Transverse colon (tissue), 4 donors: ENCODE measurements at regions not wholly inside any gene's neighbourhood (a gene's known extent, or its start where the extent isn't known, plus 50 kb on each side); places are given as distances from the start of the nearest gene placed in this dataset.
"Not testable (repeated sequence)": the region's sequence is repeated elsewhere in the genome, so short reads cannot be mapped to it uniquely, and the experiment has no call there.

ENCODE experiments used
- DNase-seq: peaks from one replicate; pipeline ENCODE4 v3.0.0-alpha.2; 2019
- H3K27ac ChIP-seq, 4 donors: fragments of 200-600 bp; sonication (generic); 2 replicates each; pipeline ENCODE4 v1.5.1; 2016 to 2018; ENCODE audit warnings: inconsistent platforms in 4 of 4
- H3K27me3 ChIP-seq: fragments of 200-600 bp; sonication (generic); 2 replicates; pipeline ENCODE4 v1.5.1; 2017; ENCODE audit warnings: inconsistent platforms
- H3K36me3 ChIP-seq, 4 donors: fragments of 200-600 bp; sonication (generic); 2 replicates each; pipeline ENCODE4 v1.5.1; 2017 to 2019; ENCODE audit warnings: inconsistent platforms in 4 of 4
- H3K4me1 ChIP-seq, 4 donors: fragments of 200-600 bp; sonication (generic); 2 replicates each; pipeline ENCODE4 v1.5.1; 2017 to 2020; ENCODE audit warnings: inconsistent platforms in 4 of 4
- H3K4me3 ChIP-seq, 4 donors: fragments of 200-600 bp; sonication (generic); 1 replicate in 1 of 4; 2 replicates in 3 of 4; pipeline versions ENCODE4 v1.5.1 to v1.6.1; 2017 to 2019; ENCODE audit warnings: inconsistent platforms in 4 of 4
- H3K9me3 ChIP-seq, 2 donors: fragments of 200-600 bp; sonication (generic); 2 replicates each; pipeline ENCODE4 v1.5.1; 2017 to 2019; ENCODE audit warnings: inconsistent platforms in 2 of 2
- CTCF ChIP-seq, 5 experiments: fragments of 200-600 bp in 3 of 5; fragments of 450-650 bp in 2 of 5; sonication (generic) in 3 of 5; IDR thresholded peaks; 1 replicate in 2 of 5; 2 replicates in 3 of 5; pipeline ENCODE4 v1.5.1; 2016 to 2017; ENCODE audit warnings: antibody characterized with exemption in 5 of 5, inconsistent platforms in 3 of 5, mild to moderate bottlenecking in 2 of 5, moderate library complexity in 1 of 5
- EP300 ChIP-seq: sonication (generic); formaldehyde crosslinking; IDR thresholded peaks from one replicate; pipeline ENCODE4 v1.6.1; 2017; ENCODE audit warnings: antibody characterized with exemption, low read depth
- POLR2A ChIP-seq: fragments of 450-650 bp; IDR thresholded peaks from one replicate; pipeline ENCODE4 v1.6.1; 2016; ENCODE audit warnings: antibody characterized with exemption, mild to moderate bottlenecking, moderate library complexity
- POLR2AphosphoS5 ChIP-seq, 3 donors: sonication (generic); formaldehyde crosslinking; IDR thresholded peaks; one replicate each; pipeline ENCODE4 v1.6.1; 2016; ENCODE audit warnings: antibody characterized with exemption in 3 of 3
- WGBS, 2 donors: methylation state at CpG; one replicate each; pipeline ENCODE4 v1.1.5; 2018; ENCODE audit warnings: low coverage in 1 of 2; 5-methylcytosine and 5-hydroxymethylcytosine counted together
- in situ Hi-C, 4 donors: fragments of 200-750 bp; cut with MboI; loops; one replicate each; pipeline versions ENCODE4 v1.15.0 to v1.15.1; 2017; ENCODE audit warnings: low sequenced_read_pairs in 3 of 4, low pct_ligation_motif_present in 1 of 4, low pct_unique_long_range_greater_than_20kb in 1 of 4
- intact Hi-C: fragments of 100-400 bp; cut with DNase I; formaldehyde crosslinking; loops from one replicate; pipeline ENCODE4 v1.15.1; 2023; ENCODE audit warnings: low total_unique reads

GRCh38 chr20:47909696-47910369 lies 124.6 kb upstream of the SULF2 start:
- intact Hi-C loops, DNase-seq, H3K27ac ChIP-seq, H3K4me3 ChIP-seq, H3K27me3 ChIP-seq, H3K4me1 ChIP-seq, H3K36me3 ChIP-seq, in situ Hi-C loops, H3K9me3 ChIP-seq: not testable (repeated sequence)
- 68% methylated on average over 12 of the region's 12 CpGs; no CpG with 5 or more reads in 1 of the 2 donors for WGBS, 2 donors

GRCh38 chr20:47908361-47909035 lies 123.2 kb upstream of the SULF2 start:
- in situ Hi-C loops, H3K27ac ChIP-seq, H3K4me1 ChIP-seq, H3K4me3 ChIP-seq, intact Hi-C loops, H3K27me3 ChIP-seq, H3K9me3 ChIP-seq, H3K36me3 ChIP-seq, DNase-seq: not testable (repeated sequence)
- WGBS, 2 donors, result 20 to 51% methylated on average over 2 to 15 of the region's 15 CpGs

GRCh38 chr20:47907951-47908350 lies 122.7 kb upstream of the SULF2 start:
- intact Hi-C loops, DNase-seq, H3K36me3 ChIP-seq, H3K27ac ChIP-seq, H3K9me3 ChIP-seq, H3K4me3 ChIP-seq, H3K27me3 ChIP-seq, in situ Hi-C loops, H3K4me1 ChIP-seq: not testable (repeated sequence)
- WGBS, 2 donors, result 53 to 77% methylated on average over 2 to 7 of the region's 7 CpGs

GRCh38 chr20:47907031-47907675 lies 121.9 kb upstream of the SULF2 start:
- in situ Hi-C loops, result no loop called here
- Histone ChIP-seq H3K9me3 (no peaks in the 10 kb centered on the region), H3K36me3 (no peaks in the 10 kb centered on the region), H3K4me1 (no peaks in the 10 kb centered on the region), H3K27ac (no peak overlapping the region), H3K27me3 (no peaks in the 10 kb centered on the region), H3K4me3 (no peak overlapping the region)
- TF ChIP-seq POLR2A (no peak), EP300 (no peak), CTCF (IDR thresholded peaks at IDR 0.05) (no peak), POLR2AphosphoS5 (IDR thresholded peaks at IDR 0.05) (no peak)
- WGBS, 2 donors, result 77% methylated on average over 13 of the region's 13 CpGs; no CpG with 5 or more reads in 1 of the 2 donors
- intact Hi-C loops, result no loop called here
- no peak for DNase-seq

- in situ Hi-C loops, result no loop called here
- H3K27ac ChIP-seq, result no peak overlapping the region
- H3K9me3 ChIP-seq, result no peaks in the 10 kb centered on the region
- H3K4me1 ChIP-seq, result no peaks in the 10 kb centered on the region
- no peaks in the 10 kb centered on the region for H3K36me3 ChIP-seq
- TF ChIP-seq POLR2A, result no peak
- no peak for TF ChIP-seq POLR2AphosphoS5 (IDR thresholded peaks at IDR 0.05)
- no peak for TF ChIP-seq EP300
- TF ChIP-seq CTCF (IDR thresholded peaks at IDR 0.05), result no peak
- 82 to 90% methylated on average over 10 to 12 of the region's 12 CpGs for WGBS, 2 donors
- H3K4me3 ChIP-seq, result no peak overlapping the region
- DNase-seq, result no peak
- no peaks in the 10 kb centered on the region for H3K27me3 ChIP-seq
- intact Hi-C loops, result no loop called here
These were observed 121.0 kb upstream of the SULF2 start for GRCh38 chr20:47906348-47906660.
